GM21423 (cell line): ENCODE measurements at regions not wholly inside any gene's neighbourhood (a gene's known extent, or its start where the extent isn't known, plus 50 kb on each side); places are given as distances from the start of the nearest gene placed in this dataset.

Experiments
- ATAC-seq: cut with Tn5 transposase; IDR thresholded peaks from one replicate; pipeline ENCODE4 v1.9.1; 2021; ENCODE audit warnings: mild to moderate bottlenecking, moderate library complexity; ENCODE audit not compliant: unreplicated experiment

DNA sequence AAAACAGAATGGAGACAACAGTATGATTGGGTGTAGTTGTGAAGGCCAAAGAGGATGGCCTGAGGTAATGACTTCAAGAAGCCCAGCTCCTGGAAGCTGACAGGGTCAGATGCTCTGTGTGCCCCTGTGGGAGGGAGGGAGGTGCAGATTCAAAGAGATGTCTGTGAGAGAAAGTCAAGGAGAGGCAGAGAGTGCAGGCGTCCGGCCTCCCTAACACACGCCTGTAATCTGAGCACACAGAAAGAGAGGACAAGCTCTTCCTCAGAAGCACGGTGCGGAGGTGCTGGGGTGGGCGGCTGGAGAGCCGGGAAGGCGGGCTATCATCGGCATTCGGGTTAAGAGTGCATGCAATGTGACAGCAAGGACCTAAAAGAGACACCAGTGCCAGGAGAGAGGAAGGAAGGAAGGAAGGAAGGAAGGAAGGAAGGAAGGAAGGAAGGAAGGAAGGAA, 238.2 kb upstream of the HES1 start:
- ATAC-seq, result no peak

DNA sequence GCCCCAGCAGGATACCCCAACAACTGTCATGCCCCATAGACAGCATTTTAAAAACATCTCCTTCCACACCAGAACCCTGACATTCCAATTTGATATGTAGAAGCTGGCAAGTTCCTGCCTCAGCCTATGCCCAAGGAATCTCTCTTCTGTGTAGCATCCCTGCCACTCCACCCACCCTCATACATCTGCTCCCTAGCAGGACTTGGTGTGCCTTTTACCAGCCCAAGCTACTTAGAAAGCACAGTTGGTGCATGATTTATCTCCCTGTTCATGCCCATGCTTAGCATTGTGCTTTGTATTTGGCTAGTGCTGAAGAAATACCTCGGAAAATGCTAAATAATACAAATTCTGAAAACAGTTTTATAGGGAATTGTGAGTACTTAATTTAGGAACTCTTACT, 236.9 kb upstream of the HES1 start:
- no peak for ATAC-seq

GRCh38 chr3:193901007-193901406, 234.9 kb upstream of the HES1 start:
- ATAC-seq, result no peak

GRCh38 chr3:193902607-193903511, 233.1 kb upstream of the HES1 start:
- no peak for ATAC-seq

- ATAC-seq, result no peak
Observed at GRCh38 chr3:193903512-193903817, 232.5 kb upstream of the HES1 start.

DNA sequence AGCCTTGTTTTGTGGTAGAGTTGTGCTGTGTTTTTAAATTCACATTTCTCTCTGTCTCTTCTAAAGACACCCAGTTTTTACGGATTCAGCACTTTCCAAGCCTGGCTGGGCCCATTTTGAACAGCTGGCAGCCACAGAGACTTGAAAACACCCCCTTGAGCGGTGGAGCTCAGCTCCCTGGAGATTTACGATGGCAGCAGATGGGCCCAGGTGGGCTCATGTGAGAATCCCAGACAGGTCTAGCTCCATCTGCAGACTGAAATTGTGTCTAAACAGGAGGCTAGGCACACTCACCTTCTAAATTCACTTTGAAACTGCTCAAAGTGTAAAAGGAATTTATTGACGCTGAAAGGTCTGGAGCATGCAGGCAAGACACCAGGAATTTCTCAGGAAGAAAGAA, 232.0 kb upstream of the HES1 start:
- no peak for ATAC-seq

DNA sequence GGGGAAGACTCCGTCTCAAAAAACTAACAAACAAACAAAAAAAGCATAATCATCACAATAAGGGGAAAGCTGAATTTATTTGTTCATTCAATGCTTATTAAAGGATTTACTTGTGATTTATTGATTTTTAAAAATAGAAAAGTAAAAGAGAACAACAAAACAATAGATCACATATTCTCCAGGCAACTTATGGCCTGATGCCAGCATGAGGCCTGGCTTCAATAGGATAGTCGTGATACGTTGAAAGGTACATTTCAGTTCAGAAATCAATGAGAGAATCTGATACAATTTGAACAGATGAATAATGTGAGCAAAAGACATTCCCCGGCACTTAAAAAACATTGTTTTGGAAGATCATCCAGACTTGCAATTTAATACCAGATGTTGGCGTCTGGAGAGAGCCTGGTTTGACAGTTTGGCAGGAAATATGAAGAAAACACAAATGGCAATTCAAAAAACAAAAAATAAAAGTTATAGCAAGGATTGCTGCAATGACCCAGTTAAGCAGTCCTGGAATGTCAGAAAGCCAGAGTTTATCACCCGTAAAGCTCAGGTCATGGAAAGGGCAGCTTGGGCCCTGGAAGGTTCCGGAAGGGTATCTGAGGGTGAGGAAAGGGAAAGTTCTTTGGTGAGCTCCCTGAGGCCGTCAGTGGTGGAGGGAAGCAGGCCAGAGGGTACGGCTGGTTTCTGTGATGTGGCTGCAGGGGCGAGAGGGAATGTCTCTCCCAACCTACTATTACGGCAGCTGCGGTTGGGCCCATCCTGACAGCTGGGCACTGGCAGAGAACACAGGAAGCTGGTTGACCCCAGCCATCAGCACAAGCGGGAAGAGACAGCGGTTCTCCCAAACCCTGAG, 230.2 kb upstream of the HES1 start:
- no peak for ATAC-seq

DNA sequence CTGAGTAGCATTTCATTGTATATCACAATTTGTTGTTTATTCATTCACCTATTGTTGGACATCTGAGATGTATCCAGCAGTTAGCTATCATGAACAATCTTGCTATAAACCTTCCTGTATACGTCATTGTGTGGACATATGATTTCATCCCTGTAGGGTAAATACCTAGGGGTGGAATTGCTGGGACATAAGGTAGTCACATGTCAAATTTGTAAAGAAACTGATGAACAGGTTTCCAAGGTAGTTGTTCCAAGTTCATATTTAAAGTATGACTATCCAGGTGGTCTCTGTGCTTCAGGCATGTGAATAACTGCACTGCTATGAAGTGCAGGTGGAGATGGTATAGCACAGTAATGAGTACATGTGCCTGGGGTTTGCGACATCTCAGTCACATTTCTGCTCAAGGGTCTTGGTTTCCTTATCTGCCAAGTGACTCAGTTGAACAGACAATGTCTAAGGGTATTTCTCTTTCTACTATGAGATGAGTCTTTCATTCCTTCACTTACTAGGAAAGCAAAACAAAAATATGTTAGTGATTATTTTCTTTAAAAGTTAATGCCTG, 229.0 kb upstream of the HES1 start:
- no peak for ATAC-seq

DNA sequence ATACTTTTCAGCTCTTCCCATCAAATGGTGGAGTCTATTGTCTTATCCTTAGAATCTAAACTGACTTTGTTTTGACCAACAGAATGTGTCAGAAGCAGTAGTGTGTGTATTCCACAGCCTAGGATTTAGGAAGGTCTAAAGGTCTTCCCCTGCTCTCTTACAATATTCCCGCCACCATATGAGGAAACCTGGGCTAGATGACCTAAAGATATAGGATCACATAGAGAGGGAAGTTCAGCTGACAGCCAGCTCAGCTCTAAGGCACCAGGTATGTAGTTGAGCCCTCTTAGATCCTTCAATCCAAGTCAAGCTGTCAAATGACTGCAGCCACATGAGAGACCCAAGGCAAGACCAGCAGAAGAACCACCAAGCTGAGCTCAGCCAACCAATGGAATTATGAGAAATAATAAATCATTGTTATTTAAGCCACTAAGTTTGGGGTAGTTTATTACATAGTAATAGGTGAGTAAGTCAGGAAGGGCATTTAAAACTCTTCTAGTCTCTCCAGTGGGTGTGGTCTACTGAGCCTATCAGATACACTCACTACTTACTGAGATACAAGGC, 227.7 kb upstream of the HES1 start:
- no peak for ATAC-seq

DNA sequence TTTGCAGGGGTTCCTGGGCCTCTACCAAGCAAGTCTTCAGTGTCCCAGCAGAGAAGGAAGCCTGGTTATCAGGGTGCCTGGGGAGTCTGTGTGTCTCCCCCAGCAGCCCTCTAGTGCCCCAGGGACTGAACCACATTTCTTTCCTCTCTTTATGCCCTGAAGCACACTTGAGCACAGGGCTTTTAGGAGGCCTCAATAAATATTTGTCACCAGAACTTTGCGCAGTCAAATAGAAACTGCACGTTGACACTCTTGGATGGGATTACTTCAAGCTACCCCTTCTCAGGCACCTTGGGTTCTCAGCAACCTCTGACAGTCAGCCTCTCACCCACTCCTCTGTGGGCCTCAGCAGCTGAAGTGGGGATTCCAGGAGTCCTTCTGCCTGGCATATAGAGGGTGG, 226.6 kb upstream of the HES1 start:
- ATAC-seq, result no peak

- no peak for ATAC-seq
Observed at GRCh38 chr3:193910310-193910709, 225.6 kb upstream of the HES1 start.

DNA sequence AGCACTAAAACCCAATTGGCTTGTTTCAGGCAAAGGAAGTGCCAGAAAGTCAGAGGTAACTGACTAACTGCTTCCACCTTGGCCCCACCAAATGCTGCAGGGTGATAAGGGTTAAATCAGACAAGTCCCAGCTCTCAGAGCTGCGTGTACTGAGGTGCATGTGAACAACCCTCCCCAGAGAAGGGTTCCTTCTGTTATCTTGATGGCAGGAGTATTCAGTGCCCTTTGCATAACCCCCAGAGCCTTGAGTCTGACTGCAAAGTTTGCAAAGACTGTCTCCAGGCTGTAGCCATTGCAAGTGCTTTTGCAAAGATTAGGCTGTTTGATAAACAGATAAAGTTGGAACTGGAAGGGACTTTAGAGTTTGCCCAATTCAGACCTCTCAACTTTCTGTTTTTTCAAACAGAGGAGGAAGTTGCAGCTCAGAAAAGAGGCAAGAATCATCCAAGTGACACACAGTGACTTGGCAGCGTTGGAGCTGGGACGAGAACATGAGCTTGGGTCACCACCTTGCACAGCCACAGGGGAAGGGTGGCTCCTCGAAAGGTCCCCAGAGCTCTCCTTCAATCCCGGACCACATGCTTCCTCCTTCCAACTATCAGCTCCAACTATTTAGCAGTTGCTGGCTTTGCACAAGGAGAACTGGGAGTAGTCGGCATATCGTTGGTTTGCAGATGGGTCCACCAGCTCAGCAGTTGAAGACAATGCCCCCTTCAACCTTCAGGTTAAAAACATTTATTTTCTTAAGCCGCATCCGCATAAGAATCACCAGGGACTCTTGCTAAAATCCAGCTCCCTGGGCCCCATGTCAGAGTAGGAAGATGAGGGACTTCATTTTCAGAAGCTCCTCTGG, 224.8 kb upstream of the HES1 start:
- no peak for ATAC-seq

DNA sequence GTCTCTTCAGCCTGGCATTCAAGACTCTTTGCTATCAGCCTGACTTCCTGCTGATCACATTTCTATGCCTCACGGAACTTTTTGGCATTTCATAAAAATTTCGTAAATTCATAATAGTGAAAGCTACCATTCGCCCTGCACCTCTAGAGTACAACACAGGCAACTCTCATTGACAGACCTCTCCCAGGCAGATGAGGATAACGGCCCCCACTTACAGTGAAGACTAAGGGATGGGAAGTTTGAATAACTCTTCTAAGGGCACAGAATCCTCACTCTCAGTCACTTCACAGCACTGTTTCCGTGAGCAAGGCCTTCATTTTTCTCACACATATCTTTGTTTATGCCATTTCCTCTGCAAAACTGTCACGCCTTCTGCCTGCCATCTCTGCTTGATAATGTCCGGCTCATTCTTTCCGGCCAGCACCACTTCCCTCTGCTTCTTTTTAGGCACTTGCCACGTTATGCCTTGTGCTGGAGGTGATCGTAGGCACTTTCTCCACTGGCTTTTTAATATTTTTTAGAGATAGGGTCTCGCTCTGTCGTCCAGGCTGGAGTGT, 224.1 kb upstream of the HES1 start:
- no peak for ATAC-seq

DNA sequence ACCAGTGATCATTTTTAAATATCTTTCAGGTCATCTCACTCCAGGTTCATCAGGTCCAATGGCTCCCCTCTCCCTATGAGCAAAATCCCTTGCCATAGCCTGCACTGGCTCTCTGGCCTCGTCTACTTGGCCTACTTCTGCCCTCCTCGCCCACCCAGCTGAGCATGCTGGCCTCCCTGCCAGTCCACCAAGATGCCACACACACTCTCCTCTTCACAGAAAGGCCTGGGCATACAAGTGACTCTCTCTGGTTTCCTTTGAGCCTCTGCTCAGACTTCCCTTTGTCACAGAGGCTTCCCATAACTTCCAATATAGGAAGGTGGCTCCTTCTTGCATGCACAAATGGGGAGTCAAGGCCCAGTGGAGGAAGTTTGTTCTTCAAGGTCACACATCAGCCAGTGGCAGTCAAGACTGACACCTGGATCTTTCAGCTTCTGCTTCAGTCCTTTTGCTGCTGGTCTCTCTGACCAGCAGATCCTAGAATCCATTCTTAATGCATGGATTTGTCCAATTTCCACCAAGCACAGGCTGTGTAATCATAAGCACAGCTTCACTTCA, 223.2 kb upstream of the HES1 start:
- no peak for ATAC-seq

DNA sequence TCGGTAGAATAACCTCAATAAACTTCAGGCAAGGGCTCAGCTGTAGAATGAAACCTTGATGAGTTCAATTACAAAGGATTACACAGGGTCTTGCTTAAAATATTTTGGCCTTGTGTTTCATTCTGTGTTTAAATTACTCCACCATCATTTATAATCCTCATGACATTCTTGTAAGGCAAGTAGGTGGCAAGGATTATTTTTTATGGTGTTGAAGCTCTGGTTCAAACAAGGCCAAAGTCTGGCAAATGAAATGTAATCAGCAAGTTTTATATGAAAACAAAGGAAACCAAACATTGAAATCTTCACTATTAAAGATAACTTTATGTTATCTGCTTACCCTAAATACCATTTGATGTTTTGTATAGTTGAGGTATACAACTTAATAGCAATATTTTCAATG, 221.3 kb upstream of the HES1 start:
- ATAC-seq, result no peak

GRCh38 chr3:193915099-193915498, 220.8 kb upstream of the HES1 start:
- no peak for ATAC-seq

DNA sequence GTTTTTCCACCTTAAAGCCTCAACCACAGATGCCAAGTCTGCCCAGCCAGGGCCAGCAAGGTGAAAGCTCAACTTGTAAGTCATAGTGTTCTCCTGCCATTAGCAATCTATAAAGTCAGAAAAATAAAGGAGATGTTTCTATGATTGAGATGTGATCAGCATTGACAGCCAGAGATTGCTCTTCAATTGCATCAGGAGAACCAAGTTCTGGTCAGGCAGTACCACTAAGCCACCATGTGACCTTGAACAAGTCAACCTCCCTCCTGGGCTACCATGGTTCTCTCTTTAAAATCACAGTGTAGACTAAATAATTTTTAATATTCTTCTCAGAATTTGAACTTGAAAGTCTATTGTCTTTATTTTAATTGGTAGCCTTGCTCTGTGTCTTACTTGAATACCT, 220.3 kb upstream of the HES1 start:
- no peak for ATAC-seq

- ATAC-seq, result no peak
Observed at GRCh38 chr3:193917158-193917557, 218.8 kb upstream of the HES1 start.

DNA sequence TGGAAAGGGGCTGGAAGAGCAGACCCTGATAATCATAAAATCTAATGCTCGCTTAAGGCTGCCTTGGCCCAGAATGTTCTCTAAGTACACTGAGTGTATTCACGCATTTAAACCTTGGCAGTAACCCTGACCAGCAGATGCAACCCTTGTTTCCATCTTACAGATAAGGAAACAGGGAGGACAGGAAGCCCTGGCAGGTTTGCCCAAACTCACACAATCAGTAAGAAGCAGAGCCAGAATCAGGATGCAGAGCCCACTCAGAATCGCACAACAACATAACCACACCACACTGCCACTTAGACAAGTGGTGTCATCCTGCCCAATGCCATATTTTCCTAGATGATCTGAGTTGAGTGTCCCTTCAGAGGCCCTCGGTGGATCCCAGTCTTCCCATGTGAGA, 214.5 kb upstream of the HES1 start:
- ATAC-seq, result no peak
